HG03565 (cell line): ENCODE measurements at regions not wholly inside any gene's neighbourhood (a gene's known extent, or its start where the extent isn't known, plus 50 kb on each side); places are given as distances from the start of the nearest gene placed in this dataset.

Experiments used
- ATAC-seq: cut with Tn5 transposase; IDR thresholded peaks from one replicate; pipeline ENCODE4 v1.9.1; 2021; ENCODE audit warnings: mild to moderate bottlenecking, moderate library complexity; ENCODE audit not compliant: unreplicated experiment

DNA sequence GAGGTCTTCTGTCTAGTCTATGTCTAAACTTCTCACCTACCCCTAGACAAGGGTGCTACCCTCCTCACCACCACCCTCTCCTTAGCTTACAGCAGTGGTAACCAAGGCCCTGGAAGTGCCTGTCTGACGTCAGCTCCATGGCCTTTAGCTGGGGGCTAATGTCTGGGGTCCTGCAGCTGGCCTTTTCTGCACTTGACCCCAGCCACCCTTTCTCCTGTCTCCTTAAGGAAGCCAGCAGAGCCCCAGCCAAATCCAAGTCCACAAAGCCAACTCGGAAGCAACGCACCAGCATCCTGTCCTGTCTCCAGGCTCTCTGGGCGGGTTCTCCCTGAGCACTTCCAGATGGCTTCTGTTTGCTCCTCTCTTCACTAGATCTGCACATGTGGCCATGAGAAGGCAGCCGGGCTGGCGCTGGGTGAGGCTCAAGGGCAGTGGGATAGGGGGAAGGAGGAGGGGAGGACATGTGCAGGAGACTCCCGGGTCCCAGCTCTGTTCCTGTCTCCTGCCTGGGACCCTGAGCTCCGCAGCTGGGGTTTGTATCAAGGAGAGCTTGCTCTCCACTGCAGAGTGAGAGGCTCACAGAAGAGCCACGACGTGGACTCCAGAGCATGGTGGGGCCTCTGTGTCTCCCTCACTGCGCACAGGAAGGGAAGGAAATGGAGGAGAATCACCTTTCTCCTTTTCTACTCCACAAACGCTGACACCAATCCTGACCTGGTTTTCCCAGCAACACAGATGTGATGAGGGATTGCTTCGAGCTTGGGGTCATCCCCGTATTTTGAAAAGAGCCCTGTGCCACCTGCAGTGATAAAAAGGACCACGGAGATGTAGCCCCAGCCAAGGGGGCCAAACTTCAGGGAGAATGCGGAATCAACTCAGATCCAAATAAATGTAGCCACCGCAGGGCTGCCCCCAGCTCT, 204.2 kb downstream of the USP12 start:
- ATAC-seq = no peak

DNA sequence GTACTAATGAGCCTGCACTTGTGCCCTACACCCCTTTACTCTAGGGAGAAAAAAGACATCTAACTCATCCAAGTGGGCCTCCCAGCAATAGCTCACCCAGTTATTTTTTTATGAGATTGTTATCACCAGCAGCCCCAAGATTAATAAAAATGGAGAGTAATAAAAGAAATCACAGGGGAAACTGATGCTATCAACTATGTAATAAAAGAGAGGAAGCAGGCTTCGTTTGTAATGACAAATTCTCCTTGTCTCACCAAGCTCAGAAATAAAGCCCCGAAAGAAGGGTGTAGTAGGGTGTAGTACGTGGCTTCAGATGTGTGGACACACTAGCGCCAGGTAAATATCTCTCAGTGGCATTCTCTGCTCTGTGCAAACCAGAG, 204.9 kb downstream of the USP12 start:
- no peak for ATAC-seq

DNA sequence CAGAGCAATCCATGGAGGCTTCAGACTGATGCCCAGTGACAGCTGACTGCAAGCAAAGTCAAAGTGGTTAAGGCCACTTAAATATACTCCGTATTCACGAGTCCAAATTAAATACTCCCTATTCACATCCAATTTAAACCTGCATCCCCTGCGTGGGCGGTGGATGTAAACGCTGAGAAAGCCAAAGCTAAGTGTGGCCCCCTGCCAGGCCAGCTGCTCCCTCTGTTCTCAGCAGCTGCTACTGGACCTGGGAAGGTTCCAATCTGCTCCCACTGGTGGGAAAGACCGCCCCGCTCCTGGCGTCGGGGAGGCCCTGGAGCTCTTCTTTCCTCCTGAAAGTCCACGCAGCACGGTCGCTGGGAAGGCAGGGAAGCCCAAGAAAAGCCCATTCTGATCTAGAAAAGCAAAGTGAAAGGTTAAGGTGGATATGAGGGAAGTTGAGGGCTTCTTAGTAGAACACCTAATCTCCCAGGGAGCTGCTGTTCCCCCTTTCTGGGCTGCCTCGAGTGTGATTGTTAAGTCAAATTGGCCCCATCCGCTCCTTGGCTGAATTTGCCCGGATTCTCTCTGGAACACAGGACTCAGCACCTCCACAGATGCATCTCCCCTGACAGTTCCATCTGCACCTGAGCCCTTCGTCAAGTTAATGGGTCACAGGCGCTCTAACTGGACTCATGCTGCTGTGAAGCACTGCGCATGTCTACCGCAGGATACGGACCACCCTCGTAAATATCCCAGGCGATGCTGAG, 205.5 kb downstream of the USP12 start:
- no peak for ATAC-seq

- ATAC-seq = no peak
Measured at GRCh38 chr13:26964278-26965250, 204.0 kb upstream of the GPR12 start.

DNA sequence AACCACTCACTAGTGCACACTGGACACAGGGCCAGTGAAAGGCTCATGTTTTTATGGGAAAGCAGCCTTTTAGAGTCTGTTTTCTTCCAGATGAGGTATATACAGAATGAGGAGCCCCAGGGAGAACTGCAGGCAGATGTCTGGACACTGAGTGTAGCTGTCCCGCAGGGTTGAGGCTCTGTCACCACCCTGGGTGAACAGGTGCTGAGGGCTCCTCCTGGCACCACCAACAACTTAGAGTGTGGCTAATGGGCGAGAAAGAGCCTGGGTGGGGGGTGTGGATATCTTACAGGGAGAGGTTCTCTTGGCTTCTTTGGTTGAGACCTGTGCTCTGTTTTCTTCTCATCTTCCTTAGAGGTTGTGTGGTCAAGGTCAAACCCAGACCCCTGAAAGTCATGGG, 202.1 kb upstream of the GPR12 start:
- ATAC-seq = no peak

GRCh38 chr13:26961890-26962615, 201.5 kb upstream of the GPR12 start:
- no peak for ATAC-seq

DNA sequence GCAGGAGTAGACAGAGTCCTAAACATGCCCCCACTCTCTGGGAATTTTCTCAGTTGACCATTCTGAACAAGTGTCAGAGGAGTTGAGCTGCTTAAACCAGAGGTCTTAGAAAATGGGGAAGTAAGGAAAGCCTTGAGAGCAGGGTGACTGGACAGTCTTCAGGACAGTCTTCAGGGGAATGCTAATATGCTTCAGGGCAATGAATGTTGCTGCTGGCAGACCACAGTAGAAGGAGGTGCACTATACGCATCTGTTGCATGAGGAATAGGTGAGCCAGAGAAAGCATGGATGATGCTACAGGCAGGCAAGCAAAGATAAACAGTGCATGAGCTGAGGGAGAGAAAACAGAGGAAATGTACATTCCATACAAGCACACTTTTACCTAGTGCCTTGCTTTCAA, 196.6 kb upstream of the GPR12 start:
- ATAC-seq = no peak

GRCh38 chr13:26956522-26957142, 196.0 kb upstream of the GPR12 start:
- no peak for ATAC-seq

- no peak for ATAC-seq
Measured at GRCh38 chr13:26954976-26955375, 194.4 kb upstream of the GPR12 start.

DNA sequence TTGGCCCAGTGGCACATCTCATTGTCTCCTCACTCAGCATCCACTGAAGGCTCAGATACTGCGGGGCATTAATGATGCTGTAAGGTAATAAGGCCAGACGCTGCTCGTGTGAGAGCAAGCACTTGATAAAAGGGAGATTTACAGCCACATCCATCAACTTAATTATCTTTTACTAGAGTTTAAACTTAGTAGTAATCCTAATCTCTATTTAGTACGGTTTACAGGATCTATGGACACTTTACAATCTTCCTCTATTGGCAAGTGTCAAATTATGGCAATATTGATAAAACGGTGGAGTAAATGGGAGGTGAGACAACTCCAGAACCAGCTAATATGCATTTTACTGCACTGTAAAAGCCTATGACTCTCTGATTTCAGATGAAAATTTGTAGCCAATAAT, 192.7 kb upstream of the GPR12 start:
- ATAC-seq = no peak

GRCh38 chr13:26952551-26953143, 192.1 kb upstream of the GPR12 start:
- no peak for ATAC-seq

GRCh38 chr13:26951581-26952177, 191.1 kb upstream of the GPR12 start:
- ATAC-seq = no peak

- ATAC-seq = no peak
Measured at GRCh38 chr13:26950968-26951367, 190.4 kb upstream of the GPR12 start.

- no peak for ATAC-seq
Measured at GRCh38 chr13:26950546-26950945, 190.0 kb upstream of the GPR12 start.

GRCh38 chr13:26949701-26950502, 189.3 kb upstream of the GPR12 start:
- ATAC-seq = no peak

DNA sequence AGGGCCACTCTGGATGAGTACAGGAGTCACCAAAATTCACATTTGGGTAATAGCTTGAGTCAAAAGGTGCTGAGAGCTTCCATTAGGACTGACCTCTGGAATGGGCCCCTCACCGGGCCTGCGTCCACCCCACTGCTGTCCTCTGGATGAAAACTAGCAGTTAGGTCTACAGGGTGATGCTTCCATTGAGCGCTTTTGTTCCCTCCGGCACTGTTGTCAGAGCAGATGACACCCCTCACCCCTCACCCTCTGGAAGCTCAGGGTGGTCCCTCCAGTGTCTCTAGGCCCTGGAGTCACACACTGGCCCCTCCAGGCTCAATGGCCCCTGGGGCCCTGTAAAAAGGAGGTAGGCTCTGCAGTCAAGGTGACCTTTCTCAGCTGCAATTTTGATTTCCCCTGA, 187.8 kb upstream of the GPR12 start:
- no peak for ATAC-seq

DNA sequence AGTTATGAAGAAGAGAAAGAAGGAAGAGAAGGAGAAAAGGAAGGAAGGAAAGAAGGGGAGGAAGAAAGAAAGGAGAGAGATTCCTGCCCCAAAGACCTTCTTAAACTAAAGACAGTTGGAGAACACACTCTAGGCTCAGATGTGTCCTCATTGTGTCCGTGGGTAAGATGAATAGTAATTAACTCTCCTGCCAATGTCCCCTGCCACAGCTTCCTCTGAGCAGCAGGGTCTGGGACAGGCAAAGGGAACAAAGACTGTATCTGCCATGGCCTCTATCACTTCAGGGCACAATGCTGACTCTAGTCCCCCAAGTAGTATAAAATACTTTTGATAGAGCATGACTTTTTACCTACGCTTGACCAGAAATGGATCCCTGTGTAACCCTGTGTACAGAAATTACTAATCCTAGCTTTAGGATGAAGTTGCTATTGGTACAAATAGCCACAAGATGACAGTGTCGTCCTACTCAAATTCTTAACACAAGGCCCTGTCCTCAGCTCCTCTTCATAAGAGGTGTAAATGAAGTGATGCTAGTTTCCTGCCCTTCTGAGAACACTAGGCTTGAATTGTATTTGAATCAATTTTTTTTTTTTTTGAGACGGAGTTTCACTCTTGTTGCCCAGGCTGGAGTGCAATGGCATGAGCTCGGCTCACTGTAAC, 186.2 kb upstream of the GPR12 start:
- peak; percentile 53 for ATAC-seq

- ATAC-seq = no peak
Measured at GRCh38 chr13:26943748-26944147, 183.2 kb upstream of the GPR12 start.
